IMR-90 (cell line): ENCODE measurements at regions not wholly inside any gene's neighbourhood (a gene's known extent, or its start where the extent isn't known, plus 50 kb on each side); places are given as distances from the start of the nearest gene placed in this dataset.
A peak's percentile ranks its signal among the peaks of the same experiment; 100 is the strongest.

Source experiments
- ATAC-seq: fragments of 200-7000 bp; cut with Tn5 transposase; 2 replicates; pipeline ENCODE4 v1.9.1; 2020; ENCODE audit warnings: low read depth, mild to moderate bottlenecking, moderate library complexity
- BruUV-seq: library from RNA; stranded (reverse); fragments of 400-500 nt; replicated peaks from 2 replicates; lab custom pipeline; 2021; lab: Mats Ljungman, UMichigan
- CTCF ChIA-PET: fragments of 300-600 bp; formaldehyde crosslinking; extraction: SDS; loops from one replicate; lab custom pipeline; 2021; ENCODE audit warnings: antibody characterized with exemption; lab: Yijun Ruan, JAX
- POLR2A ChIA-PET: fragments of 300-600 bp; sonication (Branson Sonifier 250); formaldehyde crosslinking; loops from one replicate; lab custom pipeline; 2022; ENCODE audit warnings: antibody characterized with exemption; ENCODE audit not compliant: unreplicated experiment; lab: Charles Lee
- DNase-seq: peaks from one replicate; pipeline ENCODE4 v3.0.0; 2013
- H2AFZ ChIP-seq: replicated peaks from 2 replicates; pipeline ENCODE3; 2013; ENCODE audit warnings: low read length, mild to moderate bottlenecking; ENCODE audit not compliant: poor library complexity
- H2AK5ac ChIP-seq: 2 replicates; pipeline ENCODE4 v1.6.1; 2013; ENCODE audit warnings: low read depth, low read length, inconsistent platforms
- H2AK9ac ChIP-seq: replicated peaks from 2 replicates; pipeline ENCODE3; 2013; ENCODE audit warnings: mild to moderate bottlenecking, low read depth, low read length, moderate library complexity; ENCODE audit not compliant: poor library complexity
- H2BK120ac ChIP-seq: 2 replicates; pipeline ENCODE4 v1.6.1; 2013; ENCODE audit warnings: low read depth, low read length, inconsistent platforms
- H2BK15ac ChIP-seq: 3 replicates; pipeline ENCODE4 v1.6.1; 2013; ENCODE audit warnings: low read depth, low read length, inconsistent platforms
- H2BK20ac ChIP-seq: 2 replicates; pipeline ENCODE4 v1.6.1; 2013; ENCODE audit warnings: low read depth, mild to moderate bottlenecking, inconsistent platforms, low read length, moderate library complexity
- H2BK5ac ChIP-seq: 2 replicates; pipeline ENCODE4 v1.6.1; 2013; ENCODE audit warnings: mild to moderate bottlenecking, low read depth, low read length, inconsistent platforms; ENCODE audit not compliant: poor library complexity, severe bottlenecking
- H3K14ac ChIP-seq: replicated peaks from 2 replicates; pipeline ENCODE4 v1.6.1; 2013; ENCODE audit warnings: low read depth, low read length, inconsistent platforms
- H3K18ac ChIP-seq: 2 replicates; pipeline ENCODE4 v1.6.1; 2013; ENCODE audit warnings: low read depth, low read length, control low read depth
- H3K23ac ChIP-seq: 2 replicates; pipeline ENCODE4 v1.6.1; 2013; ENCODE audit warnings: low read depth, low read length, inconsistent platforms
- H3K27ac ChIP-seq: 2 replicates; pipeline ENCODE4 v1.5.1; 2013; ENCODE audit warnings: mild to moderate bottlenecking, control low read depth, low read length; ENCODE audit not compliant: insufficient read depth
- H3K27me3 ChIP-seq: 2 replicates; pipeline ENCODE4 v1.6.1; 2013; ENCODE audit warnings: low read length; ENCODE audit not compliant: control insufficient read depth, insufficient read depth
- H3K36me3 ChIP-seq: 2 replicates; pipeline ENCODE4 v1.6.1; 2013; ENCODE audit warnings: low read length, mixed read lengths; ENCODE audit not compliant: control insufficient read depth, insufficient read depth
- H3K4ac ChIP-seq: 2 replicates; pipeline ENCODE4 v1.6.1; 2013; ENCODE audit warnings: low read depth, low read length, inconsistent platforms
- H3K4me1 ChIP-seq: 2 replicates; pipeline ENCODE4 v1.6.1; 2013; ENCODE audit warnings: low read length, mixed read lengths; ENCODE audit not compliant: control insufficient read depth, insufficient read depth
- H3K4me2 ChIP-seq: 2 replicates; pipeline ENCODE4 v1.6.1; 2013; ENCODE audit warnings: low read depth, mild to moderate bottlenecking, control low read depth, low read length, moderate library complexity
- H3K4me3 ChIP-seq: 2 replicates; pipeline ENCODE4 v1.5.1; 2013; ENCODE audit warnings: low read depth, mild to moderate bottlenecking, control low read depth, low read length, moderate library complexity; ENCODE audit not compliant: insufficient read depth
- H3K56ac ChIP-seq: 2 replicates; pipeline ENCODE4 v1.6.1; 2013; ENCODE audit warnings: low read length, inconsistent platforms; ENCODE audit not compliant: insufficient read depth; ENCODE audit errors: extremely low read depth
- H3K79me1 ChIP-seq, 2 experiments: 2 replicates each; pipeline ENCODE4 v1.6.1; 2013; ENCODE audit warnings: low read length in 2 of 2, inconsistent platforms in 1 of 2, low read depth in 1 of 2
- H3K9ac ChIP-seq: 2 replicates; pipeline ENCODE4 v1.6.1; 2013; ENCODE audit warnings: low read depth, low read length, control low read depth
- H3K9me1 ChIP-seq: 2 replicates; pipeline ENCODE4 v1.6.1; 2013; ENCODE audit warnings: low read length, inconsistent platforms; ENCODE audit not compliant: insufficient read depth
- H3K9me3 ChIP-seq: 2 replicates; pipeline ENCODE4 v1.6.1; 2013; ENCODE audit warnings: low read length; ENCODE audit not compliant: control insufficient read depth, insufficient read depth
- H4K20me1 ChIP-seq: 2 replicates; pipeline ENCODE4 v1.6.1; 2013; ENCODE audit warnings: low read length, inconsistent platforms; ENCODE audit not compliant: insufficient read depth
- H4K5ac ChIP-seq: 2 replicates; pipeline ENCODE4 v1.6.1; 2013; ENCODE audit warnings: mild to moderate bottlenecking, low read depth, low read length, control low read depth
- H4K8ac ChIP-seq, 2 experiments: 2 replicates each; pipeline ENCODE4 v1.6.1; 2013; ENCODE audit warnings: low read depth in 2 of 2, low read length in 2 of 2, control low read depth in 1 of 2, inconsistent platforms in 1 of 2
- H4K91ac ChIP-seq: 2 replicates; pipeline ENCODE4 v1.6.1; 2013; ENCODE audit warnings: low read depth, low read length, inconsistent platforms; ENCODE audit not compliant: insufficient read depth
- MAFK ChIP-seq: IDR thresholded peaks from 2 replicates; pipeline ENCODE4 v1.6.1; 2012; ENCODE audit warnings: low read depth, low read length, improper control_type of control experiment
- RAD21 ChIP-seq: IDR thresholded peaks from 2 replicates; pipeline ENCODE4 v1.6.1; 2012; ENCODE audit warnings: low read length, improper control_type of control experiment
- WGBS, 2 experiments: methylation state at CpG; one replicate each; pipeline versions ENCODE4 v1.1.5 to v1.1.7; 2013; ENCODE audit warnings: missing lambda C conversion rate in 2 of 2; ENCODE audit not compliant: insufficient read length in 1 of 2; ENCODE audit errors: extremely low coverage in 2 of 2; 5-methylcytosine and 5-hydroxymethylcytosine counted together
- dilution Hi-C: fragments of 300-500 bp; cut with HindIII; formaldehyde crosslinking; loops from one replicate; pipeline ENCODE4 v1.14.3; 2018; ENCODE audit warnings: low sequenced_read_pairs; ENCODE audit not compliant: unreplicated experiment
- in situ Hi-C: fragments of 300-500 bp; cut with MboI; formaldehyde crosslinking; loops from 3 replicates; pipeline ENCODE4 v1.14.3; 2019; ENCODE audit warnings: low sequenced_read_pairs, inconsistent platforms, mixed read lengths
- intact Hi-C: fragments of 100-400 bp; cut with micrococcal nuclease; formaldehyde crosslinking; loops from 2 replicates; pipeline ENCODE4 v1.10.0; 2022

DNA sequence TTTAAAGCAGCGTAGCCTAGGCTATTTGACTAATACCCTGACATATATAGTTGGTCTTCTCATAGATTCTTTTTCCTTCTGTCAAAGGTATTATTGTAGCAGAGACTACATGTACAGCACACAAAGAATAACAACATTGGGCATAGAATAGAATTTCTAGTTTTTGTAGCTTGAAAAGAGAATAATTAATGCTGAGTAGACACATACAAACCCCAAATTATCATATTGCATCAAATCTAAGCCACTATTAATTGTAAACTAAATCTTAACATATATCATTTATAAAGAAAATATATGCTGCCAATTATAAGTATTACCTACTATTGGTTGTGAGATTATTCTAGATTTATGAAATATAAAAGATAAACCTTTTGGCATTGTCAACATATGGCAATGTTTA is 574.5 kb downstream of the SLCO4C1 start:
- CTCF ChIA-PET = no interaction called here
- Histone ChIP-seq H3K79me1 (no peaks in the 10 kb centered on the region), H2AK9ac (no peak overlapping the region), H2BK15ac (no peak overlapping the region), H3K4me1 (no peaks in the 10 kb centered on the region), H3K56ac (no peak overlapping the region), H4K8ac (no peak overlapping the region), H2BK120ac (no peak overlapping the region), H3K18ac (no peak overlapping the region), H4K5ac (no peak overlapping the region), H3K4me2 (no peak overlapping the region), H3K23ac (no peak overlapping the region), H3K4ac (no peak overlapping the region), H2AFZ (no peak overlapping the region), H4K20me1 (no peaks in the 10 kb centered on the region), H3K4me3 (no peak overlapping the region), H3K27ac (no peak overlapping the region), H3K27me3 (no peaks in the 10 kb centered on the region), H3K14ac (no peak overlapping the region), H2BK20ac (no peak overlapping the region), H3K9me3 (peaks cover 2% of the 10 kb centered on the region), H3K9me1 (no peaks in the 10 kb centered on the region), H2AK5ac (no peak overlapping the region), H4K91ac (no peak overlapping the region), H2BK5ac (no peak overlapping the region), H3K9ac (no peak overlapping the region), H3K36me3 (no peaks in the 10 kb centered on the region)
- POLR2A ChIA-PET = no interaction called here
- no peak for TF ChIP-seq RAD21
- TF ChIP-seq MAFK = peak; percentile 68
- DNase-seq (no peak), ATAC-seq (no peak)
- intact Hi-C loops = no loop called here
- dilution Hi-C loops = no loop called here
- no CpG with 5 or more reads among the region's 1 CpG for WGBS, 2 experiments
- no TSS peak for BruUV-seq
- in situ Hi-C loops = no loop called here
